ENCODE measurements at regions not wholly inside any gene's neighbourhood (a gene's known extent, or its start where the extent isn't known, plus 50 kb on each side); places are given as distances from the start of the nearest gene placed in this dataset.

DNA sequence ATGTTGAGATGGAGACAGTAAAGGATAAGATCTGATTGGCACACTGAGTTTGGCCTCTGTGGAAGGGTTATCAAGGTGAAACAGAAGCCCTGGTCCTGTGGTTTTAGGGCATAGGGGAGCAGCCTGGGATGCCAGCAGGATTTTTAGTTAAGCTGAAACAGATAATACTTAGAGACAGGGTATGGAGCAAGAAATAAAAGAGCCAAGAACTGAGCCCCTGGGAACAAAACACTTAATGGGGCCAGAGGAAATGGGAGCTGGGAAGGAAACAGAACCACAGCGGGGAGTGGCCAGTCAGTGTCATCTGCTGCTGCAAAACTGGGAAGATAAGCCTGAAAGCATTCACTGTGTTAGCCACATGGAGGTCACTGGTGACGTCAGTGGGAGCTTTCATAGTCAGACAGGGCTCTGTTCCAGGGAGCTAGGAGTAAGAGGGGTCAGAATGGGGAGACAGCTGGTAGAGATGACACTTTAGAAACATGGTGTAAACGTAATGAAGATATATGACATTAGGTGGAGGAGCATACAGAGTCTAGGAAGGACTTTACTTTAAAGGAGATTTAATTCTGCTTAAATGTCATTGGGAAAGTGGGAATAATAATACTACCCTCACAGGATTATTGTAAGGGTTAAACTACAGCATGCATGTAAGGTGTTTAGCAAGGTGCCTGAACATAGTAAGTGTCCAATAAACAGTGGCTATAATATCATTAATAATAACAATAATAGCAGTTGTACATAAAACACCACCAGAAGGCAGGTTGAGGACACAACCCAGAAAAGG is 172.7 kb upstream of the CTNNB1 start:
- no peak overlapping the region for H3K27ac Mint-ChIP-seq (ENCODE audit: unreplicated experiment)
- intact Hi-C loops (cut with micrococcal nuclease; ENCODE audit: unreplicated experiment): no loop called here
- CTCF ChIA-PET: no interaction called here
- no peaks in the 10 kb centered on the region for H3K9me3 Mint-ChIP-seq (ENCODE audit: low read depth, unreplicated experiment)
- no peak overlapping the region for H3K4me3 Mint-ChIP-seq (ENCODE audit: low read depth, unreplicated experiment)
- no TSS peak for BruUV-seq (replicated peaks)
- H3K27me3 Mint-ChIP-seq (ENCODE audit: unreplicated experiment): no peaks in the 10 kb centered on the region
- TF ChIP-seq, protein P1, sequence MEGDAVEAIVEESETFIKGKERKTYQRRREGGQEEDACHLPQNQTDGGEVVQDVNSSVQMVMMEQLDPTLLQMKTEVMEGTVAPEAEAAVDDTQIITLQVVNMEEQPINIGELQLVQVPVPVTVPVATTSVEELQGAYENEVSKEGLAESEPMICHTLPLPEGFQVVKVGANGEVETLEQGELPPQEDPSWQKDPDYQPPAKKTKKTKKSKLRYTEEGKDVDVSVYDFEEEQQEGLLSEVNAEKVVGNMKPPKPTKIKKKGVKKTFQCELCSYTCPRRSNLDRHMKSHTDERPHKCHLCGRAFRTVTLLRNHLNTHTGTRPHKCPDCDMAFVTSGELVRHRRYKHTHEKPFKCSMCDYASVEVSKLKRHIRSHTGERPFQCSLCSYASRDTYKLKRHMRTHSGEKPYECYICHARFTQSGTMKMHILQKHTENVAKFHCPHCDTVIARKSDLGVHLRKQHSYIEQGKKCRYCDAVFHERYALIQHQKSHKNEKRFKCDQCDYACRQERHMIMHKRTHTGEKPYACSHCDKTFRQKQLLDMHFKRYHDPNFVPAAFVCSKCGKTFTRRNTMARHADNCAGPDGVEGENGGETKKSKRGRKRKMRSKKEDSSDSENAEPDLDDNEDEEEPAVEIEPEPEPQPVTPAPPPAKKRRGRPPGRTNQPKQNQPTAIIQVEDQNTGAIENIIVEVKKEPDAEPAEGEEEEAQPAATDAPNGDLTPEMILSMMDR (IDR thresholded peaks at IDR 0.05; ENCODE audit: unreplicated experiment): no peak
- H3K36me3 Mint-ChIP-seq (ENCODE audit: insufficient read depth, unreplicated experiment): no peaks in the 10 kb centered on the region
- no peaks in the 10 kb centered on the region for H3K4me1 Mint-ChIP-seq (ENCODE audit: low read depth, unreplicated experiment)
- no peak for DNase-seq

DNA sequence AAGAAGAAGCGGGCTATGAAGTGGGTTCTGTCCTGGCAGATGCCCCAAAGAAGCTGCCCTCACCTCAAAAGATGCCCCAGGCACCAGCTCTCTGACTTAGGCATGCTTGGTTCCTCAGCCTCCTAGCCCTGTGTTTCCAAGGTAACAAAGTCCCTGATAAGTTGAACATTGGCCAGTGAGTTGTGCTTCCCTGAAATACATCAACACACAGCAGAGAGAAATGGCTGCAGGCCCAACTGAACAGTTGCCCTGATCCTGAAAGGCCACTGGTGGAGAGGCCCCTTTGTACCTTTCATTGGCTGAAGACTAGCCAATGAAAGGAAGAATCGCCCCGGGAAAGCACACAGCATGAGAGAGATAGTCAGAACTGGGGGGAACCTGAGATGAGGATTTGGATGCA is 169.9 kb upstream of the CTNNB1 start:
- BruUV-seq (replicated peaks): no TSS peak
- Mint-ChIP-seq H3K4me1 (ENCODE audit: low read depth, unreplicated experiment) (peaks cover 5% of the 10 kb centered on the region), H3K27me3 (ENCODE audit: unreplicated experiment) (peaks cover 15% of the 10 kb centered on the region), H3K4me3 (ENCODE audit: low read depth, unreplicated experiment) (no peak overlapping the region), H3K27ac (ENCODE audit: unreplicated experiment) (no peak overlapping the region), H3K36me3 (ENCODE audit: insufficient read depth, unreplicated experiment) (no peaks in the 10 kb centered on the region), H3K9me3 (ENCODE audit: low read depth, unreplicated experiment) (no peaks in the 10 kb centered on the region)
- TF ChIP-seq, protein P1 (IDR thresholded peaks at IDR 0.05; ENCODE audit: unreplicated experiment): no peak
- intact Hi-C loops (cut with micrococcal nuclease; ENCODE audit: unreplicated experiment): no loop called here
- CTCF ChIA-PET: no interaction called here
- DNase-seq: no peak

DNA sequence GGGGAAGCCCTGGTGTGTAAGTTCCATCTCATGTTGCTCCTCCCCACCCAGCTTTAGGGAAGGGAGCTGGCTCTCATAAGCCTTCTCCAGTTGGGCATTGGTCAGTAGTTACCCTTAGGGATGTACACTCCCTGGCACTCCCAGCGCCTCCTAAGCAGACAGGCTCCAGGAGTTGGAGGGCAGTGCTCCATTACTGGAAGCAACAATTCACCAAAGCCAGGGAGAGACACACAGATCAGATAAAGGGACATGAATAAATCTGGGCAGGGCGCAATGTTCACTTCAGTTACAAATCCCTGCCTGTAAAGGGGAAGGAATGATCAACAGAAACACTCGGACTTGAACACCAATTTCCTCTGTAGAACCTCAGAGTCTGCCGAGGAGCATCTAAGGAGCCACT is 169.1 kb upstream of the CTNNB1 start:
- intact Hi-C loops (cut with micrococcal nuclease; ENCODE audit: unreplicated experiment): no loop called here
- CTCF ChIA-PET: no interaction called here
- H3K27ac Mint-ChIP-seq (ENCODE audit: unreplicated experiment): no peak overlapping the region
- peaks cover 5% of the 10 kb centered on the region for H3K4me1 Mint-ChIP-seq (ENCODE audit: low read depth, unreplicated experiment)
- H3K9me3 Mint-ChIP-seq (ENCODE audit: low read depth, unreplicated experiment): no peaks in the 10 kb centered on the region
- TF ChIP-seq, protein P1 (IDR thresholded peaks at IDR 0.05; ENCODE audit: unreplicated experiment): no peak
- DNase-seq: no peak
- BruUV-seq (replicated peaks): no TSS peak
- no peaks in the 10 kb centered on the region for H3K36me3 Mint-ChIP-seq (ENCODE audit: insufficient read depth, unreplicated experiment)
- peaks cover 15% of the 10 kb centered on the region for H3K27me3 Mint-ChIP-seq (ENCODE audit: unreplicated experiment)
- no peak overlapping the region for H3K4me3 Mint-ChIP-seq (ENCODE audit: low read depth, unreplicated experiment)

DNA sequence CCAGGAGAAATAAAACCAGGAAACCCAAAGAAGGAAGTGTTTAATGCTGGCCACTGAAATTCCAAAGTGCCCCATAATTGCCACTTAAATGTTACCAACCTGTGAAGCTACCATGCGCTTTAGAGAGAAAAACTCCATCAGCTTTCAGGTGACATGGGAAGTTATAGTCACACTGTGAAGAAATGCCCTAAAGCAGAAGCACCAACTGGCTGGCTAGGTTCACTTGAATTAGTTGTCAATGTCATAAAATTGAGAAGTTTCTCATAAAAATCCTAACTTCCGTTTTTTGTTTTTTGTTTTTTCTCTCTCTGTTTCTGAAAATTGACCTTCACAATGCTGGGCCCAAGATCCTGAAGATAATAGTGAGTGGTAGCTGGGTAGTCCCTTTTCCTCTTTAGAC is 167.9 kb upstream of the CTNNB1 start:
- peaks cover 5% of the 10 kb centered on the region for H3K4me1 Mint-ChIP-seq (ENCODE audit: low read depth, unreplicated experiment)
- no peak overlapping the region for H3K27ac Mint-ChIP-seq (ENCODE audit: unreplicated experiment)
- no TSS peak for BruUV-seq (replicated peaks)
- H3K4me3 Mint-ChIP-seq (ENCODE audit: low read depth, unreplicated experiment): no peak overlapping the region
- intact Hi-C loops (cut with micrococcal nuclease; ENCODE audit: unreplicated experiment): no loop called here
- TF ChIP-seq, protein P1 (IDR thresholded peaks at IDR 0.05; ENCODE audit: unreplicated experiment): no peak
- CTCF ChIA-PET: interaction anchor here (0.6 kb wide), 1 partner anchor 35 kb away, joined by 4 read pairs; no protein-coding TSS in a partner anchor
- no peaks in the 10 kb centered on the region for H3K36me3 Mint-ChIP-seq (ENCODE audit: insufficient read depth, unreplicated experiment)
- no peak for DNase-seq
- peaks cover 15% of the 10 kb centered on the region for H3K27me3 Mint-ChIP-seq (ENCODE audit: unreplicated experiment)
- no peaks in the 10 kb centered on the region for H3K9me3 Mint-ChIP-seq (ENCODE audit: low read depth, unreplicated experiment)

Measured in Calu3 (cell line).